ENCODE measurements at regions not wholly inside any gene's neighbourhood (a gene's known extent, or its start where the extent isn't known, plus 50 kb on each side); places are given as distances from the start of the nearest gene placed in this dataset.

GRCh38 chr2:183946193-183946592, 652.1 kb upstream of the ZNF804A start:
- Histone ChIP-seq H3K36me3 (replicated peaks in 1 of 2; ENCODE audit: control insufficient read depth in 1 of 2, insufficient read depth in 2 of 2, low read length in 1 of 2) (no peaks in the 10 kb centered on the region), H3K4me1 (ENCODE audit: control insufficient read depth in 1 of 2, insufficient read depth in 2 of 2, low read depth in 1 of 2, low read length in 1 of 2) (peaks cover 0 to 4% of the 10 kb centered on the region in 2 experiments; a peak in 2 of 4 replicates), H3K9me3 (no peaks in the 10 kb centered on the region), H3K4me2 (no peak overlapping the region), H3K79me2 (ENCODE audit: insufficient read depth) (no peaks in the 10 kb centered on the region), H3K27ac (ENCODE audit: low read depth in 2 of 2, low read length in 1 of 2) (no peak overlapping the region), H3K9ac (no peak overlapping the region), H3F3A (replicated peaks; ENCODE audit: insufficient read depth) (no peaks in the 10 kb centered on the region), H2AFZ (ENCODE audit: low read depth) (no peak overlapping the region), H3K27me3 (ENCODE audit: insufficient read depth) (no peaks in the 10 kb centered on the region), H3K9me2 (no peaks in the 10 kb centered on the region), H3K4me3 (ENCODE audit: low read depth in 2 of 2, low read length in 1 of 2) (no peak overlapping the region), H4K20me1 (ENCODE audit: insufficient read depth) (no peaks in the 10 kb centered on the region)
- POLR2A ChIA-PET = no interaction called here
- DNase-seq = no peak
- CTCF ChIA-PET = no interaction called here
- TF ChIP-seq POLR2AphosphoS5 (IDR thresholded peaks at IDR 0.05; ENCODE audit: low read depth, low read length) (no peak), TAF1 (IDR thresholded peaks at IDR 0.05; ENCODE audit: borderline replicate concordance, low read depth, low read length) (no peak), JUND (IDR thresholded peaks at IDR 0.05) (no peak), GABPA (IDR thresholded peaks at IDR 0.05; ENCODE audit: low read depth) (no peak), RFX5 (IDR thresholded peaks at IDR 0.05; ENCODE audit: low read length) (no peak), PBX3 (IDR thresholded peaks at IDR 0.05) (no peak), SMC3 (IDR thresholded peaks at IDR 0.05; ENCODE audit: low read depth, low read length) (no peak), NFIC (IDR thresholded peaks at IDR 0.05; ENCODE audit: borderline replicate concordance) (no peak), EP300 (IDR thresholded peaks at IDR 0.05; ENCODE audit: borderline replicate concordance in 1 of 2, low read depth in 1 of 2, low read length in 1 of 2) (no peak), USF2 (IDR thresholded peaks at IDR 0.05; ENCODE audit: borderline replicate concordance, low read depth, low read length) (no peak), RAD21 (IDR thresholded peaks at IDR 0.05; ENCODE audit: low read length) (no peak), YY1 (IDR thresholded peaks at IDR 0.05; ENCODE audit: low read depth) (no peak), TCF12 (IDR thresholded peaks at IDR 0.05) (no peak), FOXJ3 (CRISPR knock-in tag; IDR thresholded peaks at IDR 0.05) (no peak), RCOR1 (IDR thresholded peaks at IDR 0.05; ENCODE audit: low read length) (no peak), FOSL2 (IDR thresholded peaks at IDR 0.05; ENCODE audit: borderline replicate concordance, low read depth) (no peak), MEF2A (IDR thresholded peaks at IDR 0.05; ENCODE audit: borderline replicate concordance, low read depth) (no peak)

- CTCF ChIA-PET = no interaction called here
- no peak overlapping the region for H3K27ac ChIP-seq (ENCODE audit: low read depth in 2 of 2, low read length in 1 of 2)
- H3K4me2 ChIP-seq = no peak overlapping the region
- no peak overlapping the region for H2AFZ ChIP-seq (ENCODE audit: low read depth)
- H3K9me2 ChIP-seq = no peaks in the 10 kb centered on the region
- no peak overlapping the region for H3K4me3 ChIP-seq (ENCODE audit: low read depth in 2 of 2, low read length in 1 of 2)
- peaks cover 0 to 4% of the 10 kb centered on the region in 2 experiments; a peak in 2 of 4 replicates for H3K4me1 ChIP-seq (ENCODE audit: control insufficient read depth in 1 of 2, insufficient read depth in 2 of 2, low read depth in 1 of 2, low read length in 1 of 2)
- H3F3A ChIP-seq (replicated peaks; ENCODE audit: insufficient read depth) = no peaks in the 10 kb centered on the region
- H3K36me3 ChIP-seq (replicated peaks in 1 of 2; ENCODE audit: control insufficient read depth in 1 of 2, insufficient read depth in 2 of 2, low read length in 1 of 2) = no peaks in the 10 kb centered on the region
- POLR2A ChIA-PET = no interaction called here
- no peaks in the 10 kb centered on the region for H3K9me3 ChIP-seq
- no peak for DNase-seq
- H4K20me1 ChIP-seq (ENCODE audit: insufficient read depth) = no peaks in the 10 kb centered on the region
- 14% methylated on average over 1 of the region's 1 CpG for WGBS (ENCODE audit: low lambda C conversion rate)
- H3K9ac ChIP-seq = no peak overlapping the region
- no peaks in the 10 kb centered on the region for H3K27me3 ChIP-seq (ENCODE audit: insufficient read depth)
- TF ChIP-seq CHD2 (IDR thresholded peaks at IDR 0.05; ENCODE audit: low read length, partially characterized antibody) = no peak
- no peak for TF ChIP-seq CTCF (IDR thresholded peaks at IDR 0.05)
- no peak for TF ChIP-seq RXRA (IDR thresholded peaks at IDR 0.05; ENCODE audit: borderline replicate concordance, low read depth)
- no peaks in the 10 kb centered on the region for H3K79me2 ChIP-seq (ENCODE audit: insufficient read depth)
These were observed 649.5 kb upstream of the ZNF804A start for GRCh38 chr2:183948861-183949260.

All from SK-N-SH (cell line).